Stimulated activated CD8-positive, alpha-beta memory T cell treated with anti-CD3 and anti-CD28 coated beads, Interleukin-7, amount 100 ng/mL, for 1 hour (primary cell): ENCODE measurements at regions not wholly inside any gene's neighbourhood (a gene's known extent, or its start where the extent isn't known, plus 50 kb on each side); places are given as distances from the start of the nearest gene placed in this dataset.

Source experiments
- DNase-seq, 2 donors: peaks; one replicate each; pipeline ENCODE4 v3.0.0-alpha.2; 2020; ENCODE audit warnings: low read depth in 2 of 2

DNA sequence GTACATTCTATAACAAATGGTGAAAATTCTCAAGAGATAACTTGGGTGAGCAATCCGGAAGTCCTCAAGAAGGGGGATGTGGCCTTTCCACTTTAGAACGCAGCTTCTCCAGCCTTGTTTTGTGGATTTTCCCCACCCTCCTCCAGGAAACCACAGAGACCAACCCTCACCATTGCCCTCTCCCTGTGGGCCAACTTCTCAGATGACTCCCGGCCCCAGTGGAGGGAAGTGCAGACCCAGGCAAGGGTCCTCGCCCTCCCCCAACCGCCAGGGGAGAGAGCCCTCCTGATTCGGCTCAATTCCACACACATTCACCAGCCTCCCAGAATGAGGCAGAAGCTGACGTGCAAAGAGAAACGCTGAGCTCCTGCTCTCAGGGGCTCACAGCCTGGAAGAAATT is 277.2 kb downstream of the EIPR1 start:
- no peak for DNase-seq

- DNase-seq, result no peak
Observed at GRCh38 chr2:3099860-3100234, 277.8 kb downstream of the EIPR1 start.

- DNase-seq, result no peak
Observed at GRCh38 chr2:3099145-3099859, 278.3 kb downstream of the EIPR1 start.

- DNase-seq, result no peak
Observed at GRCh38 chr2:3098231-3098630, 279.4 kb downstream of the EIPR1 start.

GRCh38 chr2:3097804-3098203 is 279.8 kb downstream of the EIPR1 start:
- no peak for DNase-seq

- DNase-seq, result no peak
Observed at GRCh38 chr2:3094999-3095958, 282.3 kb downstream of the EIPR1 start.

DNA sequence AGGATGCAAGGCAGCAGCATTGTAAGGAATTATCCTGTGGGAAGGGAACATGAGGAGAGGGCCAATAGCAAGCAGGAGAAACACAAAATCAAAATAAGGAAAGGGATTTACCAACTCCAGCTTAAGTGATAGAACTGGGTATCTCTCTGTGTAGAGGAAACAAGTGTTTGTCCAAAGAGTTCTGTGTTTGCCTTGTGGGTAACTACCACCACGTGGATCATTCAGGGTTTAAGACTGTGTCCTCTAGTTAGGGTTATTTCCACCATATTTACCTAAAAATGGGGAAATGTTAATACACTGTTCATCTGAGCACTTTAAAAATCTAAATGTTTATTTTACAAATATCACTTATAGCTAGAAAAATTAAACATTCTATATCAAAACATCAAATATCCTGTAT is 283.3 kb downstream of the EIPR1 start:
- no peak for DNase-seq

DNA sequence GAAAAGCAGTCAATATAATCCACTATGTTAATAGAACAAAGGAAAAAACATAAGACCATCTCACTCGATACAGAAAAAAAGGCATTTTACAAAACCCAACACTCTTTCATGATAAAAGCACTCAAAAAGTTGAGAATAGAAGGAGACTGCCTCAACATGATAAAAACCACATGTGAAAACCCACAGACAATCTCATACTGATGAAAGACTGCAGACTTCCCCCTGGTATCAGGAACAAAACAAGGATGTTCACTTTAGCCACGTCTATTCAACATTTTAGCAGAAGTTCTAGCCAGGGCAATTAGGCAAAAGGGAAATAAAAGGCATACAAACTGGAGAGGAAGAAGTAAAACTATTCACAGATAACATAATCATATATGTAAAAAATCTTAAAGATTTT is 285.9 kb downstream of the EIPR1 start:
- no peak for DNase-seq

DNA sequence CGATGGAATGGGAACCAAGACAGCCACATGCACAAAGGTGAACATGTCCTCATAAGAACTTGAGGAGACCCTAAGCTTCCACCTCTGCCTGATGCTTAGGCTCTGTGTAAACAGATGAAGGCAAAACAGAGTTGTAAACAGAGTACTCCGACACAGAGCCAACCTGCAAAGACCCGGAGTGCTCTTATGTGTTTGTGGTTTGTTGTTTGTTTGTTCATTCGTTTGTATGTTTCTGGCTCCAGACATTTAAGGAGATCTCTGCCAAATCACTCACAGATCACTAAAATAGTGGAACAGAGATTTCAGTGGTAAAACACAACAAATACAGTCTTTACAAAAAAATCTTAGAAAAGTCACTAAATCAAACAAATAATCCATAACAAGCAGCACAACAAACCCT is 294.9 kb downstream of the EIPR1 start:
- DNase-seq, result no peak

DNA sequence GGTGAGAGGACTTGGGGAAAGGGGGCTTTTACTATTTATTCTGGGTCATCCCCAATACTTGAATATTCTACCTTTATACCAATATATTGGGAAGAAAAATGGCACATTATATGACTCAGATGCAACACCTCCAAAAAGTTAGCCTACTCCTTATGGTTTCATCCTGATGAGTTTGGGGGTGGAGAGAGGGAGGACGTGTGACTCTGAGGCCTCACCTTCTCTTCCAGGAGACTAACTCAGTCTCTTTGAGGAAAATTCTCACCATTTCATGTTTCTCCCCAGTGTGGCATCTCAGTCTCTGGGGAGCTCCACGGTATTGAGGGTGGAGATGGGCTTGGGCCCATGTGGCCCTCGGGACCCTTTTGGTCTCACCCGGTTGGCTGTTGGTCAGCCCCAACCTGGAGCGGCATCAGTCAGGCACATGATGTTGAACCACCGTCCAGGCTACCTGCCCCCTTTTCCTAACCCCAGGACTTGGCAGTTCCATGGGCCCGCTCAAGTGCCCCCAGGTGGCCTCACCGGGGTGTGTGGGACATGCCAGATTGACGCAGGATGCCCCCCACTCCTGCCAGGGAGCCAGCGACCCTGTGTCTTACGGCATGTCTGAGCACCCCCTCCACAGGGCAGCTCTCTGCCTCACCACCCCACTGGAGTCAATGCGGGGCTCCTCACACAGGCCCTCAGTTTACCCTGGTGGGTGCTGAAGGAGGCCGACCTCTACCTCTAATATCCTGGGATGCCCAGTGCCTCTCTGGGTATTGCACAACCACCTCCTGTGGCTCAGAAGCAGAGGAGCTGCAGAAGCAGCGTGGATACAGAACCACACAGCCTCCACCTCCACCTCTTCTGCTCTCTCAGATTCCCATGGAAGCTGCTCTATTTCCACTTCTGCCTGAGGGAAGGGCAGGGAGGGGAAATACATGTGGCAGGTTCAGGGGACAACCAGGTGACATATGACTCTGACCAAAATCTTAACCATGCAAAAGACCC is 297.4 kb downstream of the EIPR1 start:
- no peak for DNase-seq

GRCh38 chr2:3079466-3079865 is 298.2 kb downstream of the EIPR1 start:
- no peak for DNase-seq

DNA sequence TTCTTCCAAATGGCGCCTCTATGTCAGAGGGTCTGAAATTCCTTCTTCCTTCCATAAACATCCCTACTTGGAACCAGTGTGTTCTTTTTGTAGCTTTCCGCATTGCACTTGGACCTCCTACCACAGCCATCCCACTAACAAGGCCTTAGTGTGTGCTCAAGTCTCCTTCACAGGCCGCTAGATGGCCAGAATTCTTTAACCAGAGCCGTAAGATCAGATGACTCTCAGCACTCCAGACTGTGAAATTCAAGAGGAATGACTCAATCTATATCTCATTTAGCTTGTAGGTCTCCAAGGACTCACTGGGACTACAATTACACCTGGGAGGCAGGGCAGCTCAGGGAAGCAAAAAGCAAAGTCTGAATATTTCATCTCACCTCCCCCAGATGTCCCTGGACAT is 298.9 kb downstream of the EIPR1 start:
- DNase-seq, result no peak

GRCh38 chr2:3076848-3077642 is 300.6 kb downstream of the EIPR1 start:
- no peak for DNase-seq

- no peak for DNase-seq
Observed at GRCh38 chr2:3075991-3076340, 301.7 kb downstream of the EIPR1 start.

DNA sequence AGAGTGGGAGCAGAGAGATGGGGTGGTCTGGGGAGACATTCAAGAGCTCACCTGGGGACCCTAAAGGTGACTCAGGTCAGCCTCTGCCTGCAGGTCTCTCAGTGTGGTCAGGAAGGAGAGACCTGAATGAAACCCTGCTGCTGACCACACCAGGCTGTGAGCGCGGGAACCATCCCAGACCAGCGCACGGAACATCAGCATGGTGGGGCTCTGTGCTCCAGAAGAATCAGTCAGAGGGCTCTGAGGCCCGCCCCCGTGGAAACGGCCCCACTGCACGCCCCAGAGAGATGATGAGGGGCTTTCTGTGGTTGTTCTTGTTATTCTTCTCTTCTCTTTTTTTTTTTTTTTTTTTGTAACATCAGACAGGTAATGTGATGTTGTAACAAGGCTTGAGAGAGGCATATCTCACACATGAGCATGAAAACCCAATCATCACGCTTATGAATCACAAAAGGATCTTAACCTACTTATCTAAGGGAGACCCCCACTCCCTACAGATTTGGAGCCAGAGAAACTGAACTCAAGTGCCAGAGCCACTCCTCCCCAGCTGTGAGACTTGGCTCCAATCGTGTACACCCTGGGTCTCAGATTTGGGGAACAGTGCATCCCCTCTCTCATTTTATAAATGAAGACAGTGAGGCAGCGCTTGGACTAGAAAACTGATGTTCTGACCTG is 302.2 kb downstream of the EIPR1 start:
- DNase-seq, result no peak

GRCh38 chr2:3073704-3074103 is 303.9 kb downstream of the EIPR1 start:
- DNase-seq, result no peak

GRCh38 chr2:3073041-3073595 is 304.5 kb downstream of the EIPR1 start:
- DNase-seq, result no peak

GRCh38 chr2:3071685-3072263 is 305.8 kb downstream of the EIPR1 start:
- DNase-seq, result no peak

- no peak for DNase-seq
Observed at GRCh38 chr2:3066831-3067230, 310.8 kb downstream of the EIPR1 start.

- DNase-seq, result no peak
Observed at GRCh38 chr2:3065928-3066327, 311.7 kb downstream of the EIPR1 start.
